ENCODE measurements at regions not wholly inside any gene's neighbourhood (a gene's known extent, or its start where the extent isn't known, plus 50 kb on each side); places are given as distances from the start of the nearest gene placed in this dataset.

- no peak for DNase-seq
These were observed 119.7 kb upstream of the NWD2 start for GRCh38 chr4:37124800-37125199.

- DNase-seq: no peak
These were observed 118.5 kb upstream of the NWD2 start for GRCh38 chr4:37126051-37126450.

DNA sequence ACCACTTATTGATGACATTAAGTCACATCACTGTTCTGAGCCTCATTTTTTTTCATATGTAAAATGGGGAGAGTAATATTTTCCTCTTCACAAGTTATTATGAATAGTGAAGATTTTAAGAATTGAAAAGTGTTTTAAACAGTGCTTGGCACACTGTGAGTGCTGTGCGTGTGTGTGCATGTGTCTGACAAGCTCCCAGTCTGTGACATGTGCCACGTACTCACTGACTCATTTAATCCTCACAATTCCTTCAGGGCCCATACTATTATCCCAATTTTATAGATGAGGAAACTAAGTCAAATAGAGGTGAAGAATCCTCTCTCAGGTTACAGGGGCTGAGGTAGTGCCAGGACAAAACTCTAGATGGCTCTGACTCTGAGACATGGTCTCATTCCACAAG, 114.1 kb upstream of the NWD2 start:
- DNase-seq: no peak

DNA sequence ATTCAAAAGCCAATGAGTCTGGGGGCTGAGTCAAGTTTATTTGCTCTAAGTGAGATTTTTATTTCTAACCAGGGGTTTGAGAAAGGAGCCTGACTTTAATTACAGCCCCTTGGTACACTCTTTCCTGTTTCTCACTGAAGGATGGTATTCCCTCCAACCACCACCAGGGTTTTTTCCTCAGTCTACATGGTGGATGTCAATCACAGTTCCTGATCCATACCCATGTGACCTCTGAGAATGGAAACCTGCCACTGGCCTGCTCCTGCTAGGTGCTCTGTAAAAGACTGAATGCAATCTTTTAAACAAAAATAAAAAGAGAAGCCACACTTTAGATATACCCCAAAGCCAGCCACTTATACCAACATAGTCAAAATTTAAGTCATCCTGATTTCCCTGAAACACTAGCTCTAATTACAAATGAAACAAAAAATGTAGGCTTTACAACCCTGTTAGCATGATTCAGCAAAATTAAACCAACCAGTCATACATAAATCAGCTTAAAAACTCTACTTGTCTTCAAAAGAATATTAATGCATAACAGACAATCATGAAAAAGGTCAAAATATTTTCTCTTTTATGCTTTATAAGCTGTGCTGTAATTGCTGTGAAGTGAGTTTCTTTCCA, 112.1 kb upstream of the NWD2 start:
- DNase-seq: no peak

DNA sequence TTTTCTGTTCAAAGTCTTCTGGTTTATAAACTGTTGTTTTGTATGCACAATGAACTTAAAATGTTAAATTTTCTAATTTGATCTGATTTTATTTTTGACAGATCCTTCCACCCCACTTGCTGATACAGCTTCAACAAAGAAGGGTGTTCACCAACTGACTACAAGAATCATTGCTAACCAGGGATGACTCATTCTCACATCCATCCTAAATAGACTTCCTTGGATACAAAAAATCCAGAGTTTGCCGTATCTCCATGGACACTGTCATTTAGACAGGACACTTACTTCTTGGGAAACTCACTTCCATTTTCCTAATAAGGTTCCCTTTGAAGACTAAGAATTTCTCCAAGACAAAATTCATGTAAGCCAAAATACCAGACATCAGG, 111.6 kb upstream of the NWD2 start:
- DNase-seq: no peak

DNA sequence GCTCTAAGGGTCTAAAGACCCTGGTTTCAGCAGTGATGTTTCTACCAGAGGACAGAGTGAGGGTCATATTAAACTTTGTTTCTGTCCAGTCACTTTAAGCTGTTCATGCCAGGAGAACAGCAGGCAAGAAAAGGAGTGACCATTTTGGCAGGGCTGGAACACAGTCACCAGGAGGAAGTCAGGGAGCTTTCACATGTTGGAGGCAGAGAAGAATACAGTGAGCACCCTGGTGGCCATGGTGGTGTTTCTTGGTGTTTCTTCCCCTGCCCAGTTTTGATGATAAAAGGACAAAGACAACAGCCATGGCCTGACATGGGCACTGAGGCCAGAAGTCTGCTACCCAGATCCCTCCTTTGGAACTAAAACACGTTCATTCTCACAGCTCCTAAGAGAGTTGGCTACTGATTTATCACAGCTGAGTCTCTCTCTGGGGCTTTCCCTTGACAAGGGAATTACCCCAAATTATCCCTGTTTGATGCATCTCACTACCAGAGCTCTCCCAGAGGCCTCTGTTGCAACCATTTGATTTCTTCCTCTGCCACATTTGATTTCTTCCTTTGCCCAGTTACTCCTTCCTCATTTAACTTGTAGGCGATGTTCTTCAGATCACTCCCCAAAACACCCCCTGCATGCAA, 106.4 kb upstream of the NWD2 start:
- no peak for DNase-seq

GRCh38 chr4:37138789-37139188, 105.8 kb upstream of the NWD2 start:
- DNase-seq: no peak

GRCh38 chr4:37139987-37140386, 104.6 kb upstream of the NWD2 start:
- DNase-seq: no peak

GRCh38 chr4:37146260-37146659, 98.3 kb upstream of the NWD2 start:
- DNase-seq: no peak

DNA sequence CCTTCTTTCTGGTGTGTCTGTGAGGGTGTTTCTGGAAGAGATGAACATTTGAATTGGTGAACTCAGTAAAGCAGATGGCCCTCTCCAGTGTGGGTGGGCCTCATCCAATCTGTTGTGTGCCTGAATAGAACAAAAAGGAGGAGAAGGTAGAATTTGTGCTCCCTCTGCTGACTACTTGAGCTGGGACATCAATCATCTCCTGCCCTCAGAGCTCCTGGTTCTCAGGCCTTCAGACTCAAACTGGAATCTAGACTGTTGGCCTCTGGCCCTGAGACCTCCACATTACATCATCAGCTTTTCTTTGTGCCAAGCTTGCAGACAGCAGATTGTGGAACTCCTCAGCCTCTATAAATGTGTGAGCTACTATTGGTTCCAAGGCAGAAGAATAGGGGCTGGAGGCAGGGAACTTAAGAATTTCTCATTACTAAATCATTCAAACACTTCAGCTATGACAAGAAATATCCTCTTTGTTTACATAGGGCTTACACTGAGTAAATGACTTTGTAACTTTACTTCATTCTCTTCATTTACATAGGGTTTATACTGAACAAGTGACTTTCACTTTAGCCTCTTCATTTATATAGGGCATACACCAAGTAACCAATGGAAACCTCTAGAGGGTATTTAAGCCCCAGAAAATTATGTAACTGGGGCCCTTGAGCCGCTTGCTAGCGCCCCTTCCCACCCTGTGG, 86.9 kb upstream of the NWD2 start:
- no peak for DNase-seq

DNA sequence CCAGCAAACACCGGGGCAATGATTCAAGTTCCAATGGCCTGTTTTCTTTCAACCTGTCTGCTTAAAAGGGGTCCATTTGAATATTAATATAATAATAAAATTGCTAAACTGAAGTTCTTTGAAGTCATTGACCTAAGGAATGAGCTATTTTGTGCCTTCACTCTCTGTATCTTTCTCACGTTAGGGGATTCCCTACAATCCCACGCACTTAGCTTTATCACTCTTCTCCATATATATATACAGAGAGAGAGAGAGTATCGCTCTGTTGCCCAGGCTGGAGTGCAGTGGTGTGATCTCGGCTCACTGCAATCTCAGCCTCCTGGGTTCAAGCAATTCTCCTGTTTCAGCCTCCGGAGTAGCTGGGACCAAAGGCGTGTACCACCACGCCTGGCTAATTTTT, 83.9 kb upstream of the NWD2 start:
- DNase-seq: no peak

DNA sequence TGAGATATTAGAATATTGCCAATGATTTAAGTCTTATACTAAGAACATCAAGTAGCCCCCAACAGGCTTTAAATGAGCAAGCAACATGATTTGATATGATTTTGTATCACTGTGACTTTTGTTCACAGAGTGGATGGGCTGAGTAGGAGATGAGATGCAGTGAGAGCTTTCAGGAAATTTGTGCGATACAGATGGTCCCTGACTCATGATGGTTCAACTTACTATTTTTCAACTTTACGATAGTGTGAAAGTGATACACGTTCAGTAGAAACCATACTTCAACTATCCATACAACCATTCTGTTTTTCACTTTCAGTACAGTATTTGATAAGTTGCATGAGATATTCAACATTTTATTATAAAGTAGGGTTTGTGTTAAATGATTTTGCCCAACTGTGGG, 78.7 kb upstream of the NWD2 start:
- no peak for DNase-seq

- no peak for DNase-seq
These were observed 74.6 kb upstream of the NWD2 start for GRCh38 chr4:37169956-37170355.

GRCh38 chr4:37188100-37188499, 56.4 kb upstream of the NWD2 start:
- DNase-seq: no peak
